Medulla oblongata (tissue), 1 donor: ENCODE measurements at regions not wholly inside any gene's neighbourhood (a gene's known extent, or its start where the extent isn't known, plus 50 kb on each side); places are given as distances from the start of the nearest gene placed in this dataset.

ENCODE experiments used
- DNase-seq: peaks from one replicate; pipeline ENCODE4 v3.0.0-alpha.2; 2015; ENCODE audit errors: extremely low spot score

DNA sequence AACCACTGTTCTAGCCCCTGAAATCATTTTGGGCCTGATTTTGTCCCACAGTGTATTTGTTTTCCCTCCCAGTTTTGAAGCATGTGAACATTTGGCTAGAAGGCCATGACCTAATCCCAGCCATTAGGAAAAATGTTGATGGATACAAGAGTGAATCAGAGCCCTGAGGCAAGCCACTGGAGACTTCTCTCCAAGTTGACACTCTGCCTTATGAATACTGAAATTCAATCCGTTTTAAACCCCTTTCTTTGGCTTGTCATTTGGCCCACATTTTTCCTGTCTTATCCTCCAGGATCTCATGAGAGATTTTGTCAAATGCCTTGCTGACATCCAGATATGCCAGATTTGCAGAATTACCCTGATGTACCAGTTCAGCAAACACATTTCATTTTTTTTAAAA, 158.8 kb downstream of the FAT3 start:
- DNase-seq = no peak

DNA sequence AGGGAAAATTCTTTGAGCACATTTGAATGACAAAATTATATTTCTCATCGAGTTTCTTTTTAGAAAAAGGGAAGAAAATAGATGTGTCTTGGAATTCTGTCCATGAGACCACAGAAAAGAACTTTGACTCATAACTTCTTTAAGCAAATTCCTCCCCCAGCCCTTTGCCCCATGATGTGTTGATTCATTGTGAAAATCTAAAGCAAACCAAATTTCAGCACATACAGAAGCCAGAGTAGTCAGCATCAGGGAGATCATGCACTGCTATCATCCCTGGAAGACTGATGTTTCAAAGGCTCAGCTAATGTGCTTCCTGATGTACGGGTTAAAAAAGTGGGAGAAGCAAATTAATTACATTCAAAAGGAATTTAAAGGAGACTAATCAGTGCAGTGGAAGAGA, 159.7 kb downstream of the FAT3 start:
- DNase-seq = no peak

DNA sequence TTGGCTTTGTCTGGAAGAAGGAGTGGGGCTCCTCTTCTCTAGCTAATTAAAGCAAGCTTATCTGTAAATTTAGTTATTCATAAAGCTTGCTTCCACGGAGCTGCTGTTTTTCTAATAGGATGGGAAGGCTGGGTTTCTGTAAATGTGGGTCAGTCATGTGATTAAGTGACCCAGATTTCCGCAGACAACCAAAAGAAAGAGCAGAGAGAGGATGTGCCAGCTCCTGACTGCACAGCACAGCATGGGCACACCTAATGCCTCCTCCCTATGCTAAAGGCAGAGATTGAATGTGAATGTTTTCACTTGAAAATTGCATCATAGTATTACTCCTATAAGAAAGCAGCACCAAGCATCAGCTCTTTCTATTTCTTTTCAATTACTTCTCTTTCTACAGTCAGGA, 160.2 kb downstream of the FAT3 start:
- DNase-seq = peak; percentile 42

DNA sequence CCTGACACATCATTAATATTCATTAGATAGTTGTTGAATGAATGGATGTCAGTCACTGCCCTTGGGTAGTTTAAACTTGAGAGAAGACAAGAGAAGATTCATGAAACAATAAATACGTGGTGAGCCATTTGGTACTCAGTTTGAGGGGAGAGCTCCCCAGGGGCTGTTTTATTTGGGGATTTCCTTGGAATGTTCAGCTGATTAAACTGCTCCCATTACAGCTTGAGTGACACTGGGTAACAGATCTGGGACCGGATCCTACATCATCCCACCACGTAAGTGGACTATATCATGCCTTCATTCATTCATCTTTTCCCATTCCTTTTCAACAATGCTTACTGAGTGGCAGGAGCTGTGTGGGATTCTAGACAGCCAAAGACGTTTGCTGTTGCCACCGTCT, 162.0 kb downstream of the FAT3 start:
- no peak for DNase-seq

DNA sequence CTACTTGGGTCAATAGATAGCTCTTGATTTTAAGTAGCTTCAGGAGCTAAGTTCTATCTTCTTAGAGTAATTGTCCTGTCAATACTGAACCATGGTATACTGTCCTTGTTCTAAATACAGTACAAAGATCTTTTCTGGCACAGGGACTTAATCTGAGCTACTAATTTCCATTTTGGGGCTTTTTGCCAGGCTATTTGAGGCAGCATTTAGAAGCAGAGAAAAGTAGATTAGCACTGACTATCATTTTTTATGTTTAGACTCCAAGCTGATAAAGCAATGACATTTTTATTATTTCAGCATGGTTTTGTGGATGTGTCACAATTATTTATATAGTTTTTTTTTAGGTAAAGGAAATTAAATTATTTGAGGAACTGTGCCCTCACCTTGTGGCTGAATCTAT, 163.2 kb downstream of the FAT3 start:
- DNase-seq = no peak

DNA sequence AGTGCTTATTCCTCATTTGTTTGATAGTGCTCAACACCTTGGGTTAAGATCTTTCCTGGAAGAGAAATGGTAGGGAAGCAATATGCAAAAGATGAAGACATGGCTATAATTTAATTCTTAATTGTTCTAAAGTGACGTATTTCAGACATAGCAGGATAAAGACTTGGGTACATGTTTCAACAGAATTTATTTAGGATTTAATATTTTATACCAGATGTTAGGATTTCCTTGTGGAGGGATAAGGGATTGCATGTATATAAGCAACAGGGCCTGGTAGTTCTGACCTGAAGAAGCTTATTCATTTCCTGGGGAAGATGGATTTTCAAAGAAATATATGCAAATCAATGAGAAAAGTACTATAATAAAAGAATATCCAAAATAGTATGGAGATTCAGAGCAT, 163.8 kb downstream of the FAT3 start:
- DNase-seq = no peak

DNA sequence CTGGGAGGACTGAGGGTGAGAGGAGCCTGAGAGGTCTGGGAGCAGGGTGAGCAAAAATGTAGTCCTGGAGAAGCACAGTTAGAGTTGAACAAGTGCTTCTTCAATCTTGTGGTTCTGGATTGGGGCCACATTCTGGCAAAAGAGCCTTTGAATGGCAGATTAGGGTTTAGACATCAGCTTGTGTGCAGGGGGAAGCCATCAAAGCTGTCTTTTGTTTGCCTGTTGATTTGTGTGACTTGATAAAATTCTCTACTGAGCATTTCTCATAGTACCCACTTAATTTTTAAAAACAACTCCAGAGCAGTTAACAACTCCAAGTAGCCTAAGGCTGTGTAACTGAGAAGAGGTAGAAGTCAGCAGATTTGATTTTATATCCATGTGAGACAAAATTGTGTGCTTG, 166.2 kb downstream of the FAT3 start:
- DNase-seq = no peak

DNA sequence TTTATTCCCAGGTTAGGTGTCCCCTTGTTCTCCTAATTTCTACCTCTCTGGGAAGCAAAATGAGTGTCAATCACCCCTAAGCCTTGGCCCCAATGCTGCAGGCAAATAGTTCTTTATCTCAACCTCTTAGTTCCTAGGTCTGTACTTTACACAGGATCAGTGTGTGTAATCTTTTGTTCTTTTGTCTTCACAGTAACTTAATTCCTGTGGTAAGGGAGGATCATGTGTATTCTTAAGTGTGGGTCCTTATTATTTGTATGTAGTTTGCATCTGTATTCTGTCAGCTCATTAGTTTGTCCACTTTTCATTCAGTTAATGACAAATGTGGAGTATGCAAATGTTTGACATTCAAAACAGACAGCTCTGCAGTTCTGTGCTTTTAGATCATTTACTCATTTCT, 166.7 kb downstream of the FAT3 start:
- no peak for DNase-seq

DNA sequence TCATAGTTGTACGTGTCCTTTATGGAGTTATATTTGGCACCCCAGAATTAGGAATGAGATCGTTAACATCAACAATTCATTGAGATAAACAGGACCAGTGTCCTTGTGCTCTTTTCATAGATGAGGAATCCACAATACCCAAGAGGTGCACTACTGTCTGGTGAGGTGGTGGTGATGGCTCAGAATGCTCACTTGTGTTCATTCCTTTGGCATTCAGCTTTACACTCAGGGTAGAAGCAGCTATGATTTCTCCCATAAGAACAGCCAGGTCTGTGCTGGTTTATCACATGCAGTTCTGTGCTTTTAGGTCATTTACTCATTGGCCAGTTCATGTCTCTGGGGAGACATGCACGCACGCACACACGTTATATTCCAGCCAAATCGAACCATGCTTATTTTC, 167.2 kb downstream of the FAT3 start:
- no peak for DNase-seq

DNA sequence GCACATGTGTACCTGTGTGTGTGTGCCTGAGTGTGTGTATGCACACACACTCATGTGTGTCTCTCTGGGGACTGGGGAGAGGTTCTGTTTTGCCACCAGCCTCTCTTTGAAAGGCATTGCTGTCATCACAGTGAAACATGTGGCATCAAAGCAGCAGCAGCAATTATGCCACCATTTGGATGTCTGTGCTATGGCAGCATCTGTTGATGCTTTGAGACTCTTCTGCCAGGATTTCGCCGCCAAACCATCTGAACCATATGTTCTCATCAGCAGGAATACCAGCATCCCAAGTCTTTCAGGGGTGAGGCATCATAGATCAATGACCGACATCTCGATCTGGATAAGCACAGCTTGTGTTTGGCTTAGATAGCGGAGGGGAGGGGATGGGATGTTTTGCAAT, 168.6 kb downstream of the FAT3 start:
- no peak for DNase-seq

DNA sequence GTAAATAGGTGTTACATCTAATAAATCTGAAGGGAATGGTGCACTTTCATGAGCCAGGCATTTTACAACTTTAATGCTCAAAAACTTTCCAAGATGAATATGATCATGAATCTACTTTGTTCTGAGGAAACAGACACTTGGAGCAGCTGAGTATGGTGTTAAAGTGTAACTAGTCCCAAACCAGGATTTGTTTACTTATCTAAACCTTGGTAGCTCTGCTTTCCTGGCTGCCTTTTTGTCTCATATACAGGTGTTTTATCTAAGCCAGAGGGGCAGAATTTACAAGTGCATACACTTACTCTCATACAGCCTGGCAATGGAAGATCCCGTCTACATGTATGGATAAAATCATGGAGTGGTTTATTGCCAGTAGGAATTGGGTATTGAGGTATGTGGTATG, 171.5 kb downstream of the FAT3 start:
- DNase-seq = no peak

DNA sequence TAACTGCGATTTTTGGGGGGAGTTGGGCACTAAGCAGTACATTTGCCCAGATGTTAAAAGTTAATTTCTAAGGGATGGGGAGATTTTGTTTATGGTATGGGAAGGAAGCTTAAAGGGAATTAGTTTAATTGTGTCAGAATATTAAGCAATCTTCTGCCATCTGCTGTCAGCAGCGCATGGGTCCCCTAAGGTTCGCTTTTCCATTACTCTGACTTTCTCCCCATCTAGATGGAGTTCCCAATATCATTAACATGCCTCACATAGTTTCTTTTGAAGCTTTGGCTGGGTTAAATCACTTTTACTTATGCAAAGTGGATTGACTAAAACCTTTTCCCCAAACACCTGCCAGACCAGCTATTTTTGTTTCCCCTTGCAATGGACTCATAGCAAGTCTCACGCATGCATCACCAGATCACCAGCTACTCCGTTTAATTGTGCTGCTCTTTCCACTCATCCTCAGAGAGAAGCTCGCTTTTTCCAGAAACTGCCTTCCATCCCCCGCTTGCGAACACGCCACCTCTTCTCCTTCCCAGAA, 172.7 kb downstream of the FAT3 start:
- no peak for DNase-seq

DNA sequence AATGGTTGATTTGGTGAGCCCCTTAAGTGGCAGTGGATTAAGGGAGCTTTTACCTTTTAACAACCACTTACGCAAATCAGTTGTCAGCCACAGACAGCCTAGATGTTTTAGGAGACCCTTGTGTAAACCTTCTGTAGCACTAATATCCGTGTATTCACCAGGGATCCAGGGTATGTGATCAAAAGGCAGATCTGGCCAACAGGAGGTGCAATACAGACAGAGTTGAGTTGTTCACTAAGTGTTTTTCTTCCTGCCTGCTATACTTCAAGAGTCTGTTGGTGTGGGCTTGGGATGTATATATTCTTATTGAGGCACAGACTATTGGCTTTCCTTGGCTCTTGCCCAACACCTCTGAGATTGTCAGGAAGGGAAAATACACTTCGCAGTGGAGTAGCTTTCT, 175.1 kb downstream of the FAT3 start:
- DNase-seq = no peak

DNA sequence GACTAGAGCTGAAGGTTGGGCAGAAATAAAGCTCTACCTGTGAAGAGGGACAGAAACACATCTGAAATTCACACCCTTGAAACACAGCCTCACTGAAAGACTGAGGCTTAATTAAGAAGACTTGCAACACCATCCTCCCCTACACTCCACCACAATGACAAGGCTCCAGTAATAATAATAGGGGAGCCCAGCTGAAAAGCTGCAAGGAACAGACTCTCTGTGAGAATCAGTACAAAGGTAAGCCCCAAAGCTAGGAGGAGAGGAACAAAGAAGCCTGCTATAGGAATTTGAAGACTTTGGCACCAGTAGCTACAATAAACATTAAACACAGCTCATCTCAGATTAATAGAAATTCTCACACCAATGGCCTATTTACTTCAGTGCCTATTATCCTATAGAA, 176.9 kb downstream of the FAT3 start:
- no peak for DNase-seq

DNA sequence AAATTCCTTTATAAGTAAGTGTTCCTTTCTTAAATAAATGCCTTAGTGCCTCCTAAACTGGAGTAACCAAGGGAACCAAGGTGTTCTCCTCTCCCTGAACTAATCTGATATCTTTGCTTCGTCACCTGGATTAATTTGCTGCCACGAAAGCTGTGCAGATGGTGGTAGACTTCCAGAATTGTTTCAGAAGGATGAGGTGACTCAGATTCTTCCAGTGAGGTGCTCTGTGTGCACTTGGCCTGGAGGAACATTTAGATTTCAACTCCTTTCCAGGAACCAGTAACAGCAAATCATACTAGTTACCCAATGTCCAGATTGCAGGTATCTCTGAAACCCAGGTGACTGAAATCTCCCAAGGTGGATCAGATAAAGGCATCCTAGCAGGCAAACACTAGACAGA, 181.9 kb downstream of the FAT3 start:
- no peak for DNase-seq

DNA sequence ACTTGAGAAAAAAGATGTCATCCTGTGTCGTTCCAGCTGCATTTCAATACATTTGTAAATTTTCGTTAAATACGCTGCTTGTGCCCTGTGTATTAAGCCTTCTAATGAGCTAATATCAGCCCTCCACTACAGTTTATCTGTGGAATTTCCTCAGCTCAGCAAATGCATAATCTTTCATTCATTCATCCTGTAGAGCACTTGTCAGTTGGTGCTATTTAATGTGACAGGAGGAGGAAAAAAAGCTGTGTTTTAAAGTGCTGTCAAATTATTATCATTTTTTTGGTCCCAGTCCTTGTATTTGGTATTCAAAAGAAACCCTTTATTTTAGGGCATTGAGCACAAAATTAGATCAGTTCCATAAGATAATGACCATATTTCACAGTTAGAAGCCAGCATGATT, 184.7 kb downstream of the FAT3 start:
- no peak for DNase-seq

DNA sequence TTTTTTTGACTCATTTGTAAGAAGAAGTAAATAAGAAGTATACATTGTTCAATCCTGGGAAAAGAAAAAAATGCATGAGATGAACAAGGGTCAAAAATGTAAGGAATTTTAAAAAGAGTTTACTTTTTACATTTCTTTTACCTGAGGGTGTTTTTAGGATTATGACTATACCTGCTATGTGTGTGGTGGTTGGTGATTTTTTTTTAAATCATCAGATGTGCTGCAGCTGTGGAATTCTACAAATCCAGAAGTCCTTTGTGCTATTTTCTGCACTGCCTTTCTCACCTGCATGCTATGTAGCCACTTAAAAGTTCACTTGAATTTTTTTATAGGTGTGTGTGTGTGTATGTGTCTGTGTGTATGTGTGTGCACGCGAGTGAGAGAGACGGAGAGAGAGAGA, 185.3 kb downstream of the FAT3 start:
- no peak for DNase-seq

DNA sequence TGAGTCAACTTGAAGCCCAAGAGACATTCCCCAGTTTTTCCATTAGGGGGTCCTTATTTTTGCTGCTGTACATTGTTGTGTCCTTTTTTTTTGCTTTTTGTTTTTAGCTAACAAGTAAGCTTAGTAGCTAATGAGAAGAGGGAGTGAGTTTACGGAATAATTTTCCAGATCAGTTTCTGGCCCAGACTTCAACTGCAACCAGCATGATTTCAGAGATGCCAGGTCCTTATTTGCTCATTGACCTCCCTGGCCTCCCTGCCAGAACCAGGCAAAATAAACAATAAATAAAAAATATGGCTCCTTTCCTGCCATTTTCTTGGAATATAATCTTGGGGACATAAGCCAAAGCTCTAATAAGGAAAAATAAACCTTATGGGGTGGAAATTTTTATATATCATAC, 185.9 kb downstream of the FAT3 start:
- DNase-seq = no peak

DNA sequence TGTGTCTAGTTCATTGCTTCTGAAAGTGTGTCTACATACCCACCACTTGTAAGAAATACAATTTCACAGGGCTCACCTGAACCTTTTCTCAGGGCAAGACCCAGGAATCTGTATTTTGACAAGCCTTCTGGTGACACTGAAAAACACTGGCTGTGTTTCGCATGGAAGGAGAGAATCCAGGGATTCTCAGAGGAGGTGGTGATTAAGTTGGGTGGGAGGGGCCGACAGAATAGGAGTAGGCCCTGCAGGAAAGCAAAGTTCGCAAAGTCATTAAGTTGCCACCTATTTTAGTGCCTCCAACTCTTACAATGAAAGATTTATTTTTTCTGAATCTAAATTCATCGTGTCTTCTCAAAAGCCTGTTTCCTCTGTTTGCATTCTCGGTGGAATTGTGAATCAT, 186.8 kb downstream of the FAT3 start:
- DNase-seq = no peak

DNA sequence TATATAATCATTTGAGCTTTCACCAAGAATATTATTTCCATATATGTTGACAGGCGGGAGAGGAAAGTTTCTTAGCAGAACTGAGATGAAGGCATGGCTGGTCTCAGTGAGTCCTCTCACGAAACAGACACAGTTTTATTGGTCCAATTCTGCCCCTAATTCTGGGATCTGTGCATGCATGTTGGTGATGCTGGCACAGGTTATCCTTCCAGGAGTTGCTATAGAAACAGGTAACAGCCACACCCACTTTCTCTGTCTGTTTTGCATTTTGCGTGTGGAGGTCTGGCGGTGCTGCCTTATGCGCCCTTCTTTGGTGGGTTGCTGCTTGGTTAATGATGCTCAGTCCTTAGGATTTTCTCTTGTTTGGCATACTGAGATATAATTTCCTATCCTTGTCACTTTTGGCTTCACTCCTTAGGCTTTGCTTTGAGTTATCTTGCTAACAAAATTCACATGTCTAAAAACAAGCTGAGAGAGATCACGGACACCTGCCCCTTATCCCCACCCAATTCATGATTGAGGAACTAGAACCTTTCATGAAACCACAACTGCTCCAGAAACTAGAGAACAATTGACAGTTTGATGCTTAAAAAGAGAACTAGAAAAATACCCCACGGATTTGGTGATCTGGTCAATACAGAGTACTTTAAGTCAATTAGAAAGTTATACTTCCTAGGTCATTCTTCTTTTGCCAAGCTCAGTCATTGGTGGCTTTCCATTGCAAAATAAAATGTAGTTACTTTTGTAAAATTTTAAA, 189.3 kb downstream of the FAT3 start:
- no peak for DNase-seq

DNA sequence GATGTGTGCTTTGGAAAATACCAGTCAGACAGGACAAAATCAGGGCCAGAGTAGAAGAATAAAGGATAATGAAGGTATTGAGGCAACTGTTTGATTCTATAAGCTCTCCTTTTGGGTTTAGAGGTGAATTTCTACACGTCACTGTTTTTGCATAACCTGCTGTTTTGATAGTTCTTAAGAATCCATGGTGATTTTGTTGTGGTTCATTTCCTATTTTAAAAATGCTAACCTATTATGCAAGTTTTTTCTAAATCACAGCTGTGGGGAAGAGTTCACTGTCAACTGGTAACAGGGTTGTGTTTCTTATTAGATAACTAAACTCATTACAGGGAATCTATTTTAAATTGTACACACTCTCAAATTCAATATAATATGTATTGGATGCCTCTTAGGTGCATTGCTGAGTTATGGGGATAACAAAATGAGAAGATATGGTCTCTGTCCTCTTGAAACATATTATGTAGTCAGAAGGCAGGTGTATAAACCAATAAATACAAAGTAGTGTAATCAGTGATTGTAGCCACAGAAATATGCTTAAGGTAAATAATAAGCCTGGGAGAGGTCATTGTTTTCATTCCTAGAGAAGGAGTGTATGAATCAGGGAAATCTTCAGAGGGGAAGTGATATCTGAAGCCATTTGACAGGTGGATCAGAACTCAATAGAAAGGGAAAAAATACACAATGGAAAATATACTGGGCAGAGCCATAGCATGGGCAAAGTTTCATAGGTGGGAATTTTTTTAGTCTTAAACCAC, 192.5 kb downstream of the FAT3 start:
- DNase-seq = no peak

DNA sequence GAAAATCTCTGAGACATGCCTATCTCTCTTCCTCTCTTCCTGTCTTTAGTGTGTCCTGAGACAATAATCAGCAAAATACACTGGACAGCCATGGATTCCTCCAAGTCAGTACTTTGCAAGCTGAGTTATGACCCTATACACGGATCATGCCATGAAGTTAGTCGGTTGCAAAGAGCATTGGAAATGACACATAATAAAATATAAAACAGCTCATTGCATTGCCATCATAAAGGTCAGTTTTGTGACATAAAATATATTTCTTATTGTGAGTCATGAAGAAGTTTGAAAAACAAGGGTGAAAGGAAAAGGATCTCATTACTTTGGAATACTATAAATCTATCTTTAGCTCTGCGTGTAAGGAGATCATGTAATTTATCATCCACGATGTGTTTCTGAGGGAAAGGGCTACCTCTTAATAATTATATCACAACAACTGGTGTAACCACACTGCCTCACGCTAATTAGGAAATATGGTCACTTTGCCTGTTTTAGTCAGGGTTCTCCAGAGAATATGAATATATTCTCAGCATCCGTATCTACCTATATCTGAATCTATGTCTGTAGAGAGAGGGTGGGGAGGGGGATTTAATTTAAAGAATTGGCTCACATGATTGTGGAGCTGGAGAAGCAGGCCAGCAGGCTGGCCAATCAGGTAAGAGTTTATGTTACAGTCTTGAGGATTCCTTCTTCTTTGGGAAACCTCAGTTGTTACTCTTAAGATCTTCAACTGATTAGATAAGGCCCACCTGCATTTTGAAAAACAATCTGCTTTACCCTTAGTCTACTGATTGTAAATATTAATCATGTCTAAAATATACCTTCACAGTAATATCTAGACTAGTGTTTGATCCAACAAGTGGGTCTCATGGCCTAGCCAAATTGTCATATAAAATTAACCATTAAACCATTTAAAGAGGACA, 198.8 kb downstream of the FAT3 start:
- no peak for DNase-seq
